Liver (tissue), 8 donors: ENCODE measurements at regions not wholly inside any gene's neighbourhood (a gene's known extent, or its start where the extent isn't known, plus 50 kb on each side); places are given as distances from the start of the nearest gene placed in this dataset.

Source experiments
- DNase-seq: peaks from one replicate; pipeline ENCODE4 v3.0.0-alpha.2; 2017; ENCODE audit warnings: low spot score
- H3K27ac ChIP-seq, 2 donors: one replicate each; pipeline ENCODE4 v1.7.0; 2013; ENCODE audit warnings: inconsistent platforms in 2 of 2, low read length in 2 of 2, control low read depth in 1 of 2, low read depth in 1 of 2, mild to moderate bottlenecking in 1 of 2
- H3K27me3 ChIP-seq, 4 donors: one replicate each; pipeline versions ENCODE4 v1.6.1 to v1.7.0; 2013; ENCODE audit warnings: low read length in 3 of 4, inconsistent platforms in 1 of 4, mild to moderate bottlenecking in 1 of 4, moderate library complexity in 1 of 4; ENCODE audit not compliant: control insufficient read depth in 4 of 4, insufficient read depth in 4 of 4
- H3K36me3 ChIP-seq, 4 donors: one replicate each; pipeline versions ENCODE4 v1.6.1 to v1.7.0; 2013; ENCODE audit warnings: low read length in 3 of 4, mild to moderate bottlenecking in 3 of 4, low read depth in 1 of 4, moderate library complexity in 1 of 4; ENCODE audit not compliant: control insufficient read depth in 4 of 4, insufficient read depth in 3 of 4
- H3K4me1 ChIP-seq, 4 donors: one replicate each; pipeline versions ENCODE4 v1.6.1 to v1.7.0; 2013; ENCODE audit warnings: low read length in 3 of 4, mild to moderate bottlenecking in 3 of 4, moderate library complexity in 1 of 4; ENCODE audit not compliant: control insufficient read depth in 4 of 4, insufficient read depth in 4 of 4
- H3K4me3 ChIP-seq, 3 donors: one replicate each; pipeline versions ENCODE4 v1.6.1 to v1.7.0; 2013; ENCODE audit warnings: low read length in 3 of 3, control low read depth in 1 of 3, low read depth in 1 of 3, mild to moderate bottlenecking in 1 of 3
- H3K9ac ChIP-seq, 2 donors: one replicate each; pipeline ENCODE4 v1.7.0; 2013; ENCODE audit warnings: low read length in 2 of 2, mild to moderate bottlenecking in 2 of 2, moderate library complexity in 2 of 2, control low read depth in 1 of 2, low read depth in 1 of 2
- H3K9me3 ChIP-seq, 4 donors: one replicate each; pipeline versions ENCODE4 v1.6.1 to v1.7.0; 2013; ENCODE audit warnings: low read length in 3 of 4; ENCODE audit not compliant: control insufficient read depth in 4 of 4
- ATF3 ChIP-seq: IDR thresholded peaks from 2 replicates; pipeline ENCODE4 v1.6.1; 2016; ENCODE audit warnings: antibody characterized with exemption
- CTCF ChIP-seq: fragments of 150-350 bp; IDR thresholded peaks from 2 replicates; pipeline ENCODE4 v1.5.1; 2017; ENCODE audit warnings: improper control_type of control experiment, low read depth, low read length; ENCODE audit not compliant: missing input control
- EGR1 ChIP-seq, 2 donors: IDR thresholded peaks; 2 replicates each; pipeline ENCODE4 v1.6.1; 2016 to 2018; ENCODE audit warnings: antibody characterized with exemption in 2 of 2, low read depth in 2 of 2
- HNF4A ChIP-seq, 2 donors: conservative IDR thresholded peaks; 2 replicates each; pipeline ENCODE4 v1.6.1; 2016; ENCODE audit warnings: antibody characterized with exemption in 2 of 2, mild to moderate bottlenecking in 2 of 2
- JUND ChIP-seq, 2 donors: IDR thresholded peaks; 2 replicates each; pipeline ENCODE4 v1.6.1; 2016; ENCODE audit warnings: antibody characterized with exemption in 2 of 2
- MAX ChIP-seq: IDR thresholded peaks from 2 replicates; pipeline ENCODE4 v1.6.1; 2016; ENCODE audit warnings: antibody characterized with exemption
- NR2F2 ChIP-seq: IDR thresholded peaks from 2 replicates; pipeline ENCODE4 v1.6.1; 2016; ENCODE audit warnings: antibody characterized with exemption
- RAD21 ChIP-seq, 2 donors: IDR thresholded peaks; 2 replicates each; pipeline ENCODE4 v1.6.1; 2016; ENCODE audit warnings: antibody characterized with exemption in 2 of 2, mild to moderate bottlenecking in 2 of 2
- YY1 ChIP-seq: IDR thresholded peaks from 2 replicates; pipeline ENCODE4 v1.6.1; 2016; ENCODE audit warnings: antibody characterized with exemption, mild to moderate bottlenecking
- ZBTB33 ChIP-seq: IDR thresholded peaks from 2 replicates; pipeline ENCODE4 v1.6.1; 2016; ENCODE audit warnings: antibody characterized with exemption
- WGBS: extraction: QIAGEN DNeasy Blood & Tissue Kit; methylation state at CpG from one replicate; pipeline ENCODE4 v1.1.7; 2013; 5-methylcytosine and 5-hydroxymethylcytosine counted together
- donor health status: healthy.
- donor health status: healthy.
- donor health status: healthy.
- donor health status: healthy.
- donor health status: healthy.

- H3K9ac ChIP-seq: no peak overlapping the region
- H3K36me3 ChIP-seq: no peaks in the 10 kb centered on the region
- no peak for DNase-seq
- no peak overlapping the region for H3K4me3 ChIP-seq
- 93% methylated on average over 9 of the region's 9 CpGs for WGBS
- H3K9me3 ChIP-seq: no peaks in the 10 kb centered on the region
- no peaks in the 10 kb centered on the region for H3K27me3 ChIP-seq
- no peak for TF ChIP-seq YY1
- TF ChIP-seq RAD21 (IDR thresholded peaks at IDR 0.05): no peak
- no peak for TF ChIP-seq HNF4A (conservative IDR thresholded peaks at IDR 0.05)
- TF ChIP-seq EGR1 (IDR thresholded peaks at IDR 0.05; ENCODE audit: low read depth in 2 of 2): no peak
- no peak for TF ChIP-seq NR2F2
- TF ChIP-seq ZBTB33: no peak
- H3K4me1 ChIP-seq: peaks cover 0 to 3% (median 0%) of the 10 kb centered on the region in 4 donors
- H3K27ac ChIP-seq: no peak overlapping the region
Observed at GRCh38 chr2:120916446-120916845, 180.8 kb downstream of the GLI2 start.

- H3K9ac ChIP-seq: no peak overlapping the region
- no peak overlapping the region for H3K27ac ChIP-seq
- no peak overlapping the region for H3K4me3 ChIP-seq
- H3K27me3 ChIP-seq: no peaks in the 10 kb centered on the region
- H3K4me1 ChIP-seq: peaks cover 0 to 3% (median 0%) of the 10 kb centered on the region in 4 donors
- TF ChIP-seq JUND (IDR thresholded peaks at IDR 0.05): no peak
- no peak for DNase-seq
- H3K9me3 ChIP-seq: no peaks in the 10 kb centered on the region
- 62% methylated on average over 4 of the region's 4 CpGs for WGBS
- no peaks in the 10 kb centered on the region for H3K36me3 ChIP-seq
Observed at GRCh38 chr2:120917886-120918285, 182.2 kb downstream of the GLI2 start.

- Histone ChIP-seq H3K9me3 (no peaks in the 10 kb centered on the region), H3K27ac (no peak overlapping the region), H3K27me3 (no peaks in the 10 kb centered on the region), H3K4me1 (peaks cover 0 to 3% (median 0%) of the 10 kb centered on the region in 4 donors), H3K36me3 (no peaks in the 10 kb centered on the region), H3K9ac (no peak overlapping the region), H3K4me3 (no peak overlapping the region)
- TF ChIP-seq YY1 (no peak), EGR1 (IDR thresholded peaks at IDR 0.05; ENCODE audit: low read depth in 2 of 2) (no peak), MAX (no peak), JUND (IDR thresholded peaks at IDR 0.05) (no peak), CTCF (no peak), ATF3 (no peak), HNF4A (conservative IDR thresholded peaks at IDR 0.05) (no peak), ZBTB33 (no peak)
- DNase-seq: no peak
- 92% methylated on average over 8 of the region's 8 CpGs for WGBS
Observed at GRCh38 chr2:120919216-120919615, 183.5 kb downstream of the GLI2 start.
